ENCODE measurements at regions not wholly inside any gene's neighbourhood (a gene's known extent, or its start where the extent isn't known, plus 50 kb on each side); places are given as distances from the start of the nearest gene placed in this dataset.

- no peaks in the 10 kb centered on the region for H3K9me3 ChIP-seq (replicated peaks; ENCODE audit: insufficient read depth, low read length)
- no peak overlapping the region for H2AFZ ChIP-seq (ENCODE audit: low read length)
- H3F3A ChIP-seq (ENCODE audit: insufficient read depth, low read length), result no peaks in the 10 kb centered on the region
- H3K36me3 ChIP-seq (replicated peaks; ENCODE audit: insufficient read depth, low read length), result no peaks in the 10 kb centered on the region
- no peak overlapping the region for H3K4me3 ChIP-seq (ENCODE audit: low read length)
- no peak overlapping the region for H3K27ac ChIP-seq (ENCODE audit: low read length)
- no peaks in the 10 kb centered on the region for H3K9me2 ChIP-seq (replicated peaks; ENCODE audit: insufficient read depth, low read length)
- H4K20me1 ChIP-seq (ENCODE audit: insufficient read depth, low read length), result no peaks in the 10 kb centered on the region
- H3K27me3 ChIP-seq (replicated peaks; ENCODE audit: insufficient read depth, low read length), result no peaks in the 10 kb centered on the region
- TF ChIP-seq EZH2 (optimal IDR thresholded peaks at IDR 0.05; ENCODE audit: low read depth, low read length), result no peak
- TF ChIP-seq EZH2phosphoT487 (IDR thresholded peaks at IDR 0.05; ENCODE audit: low read length), result no peak
- TF ChIP-seq CTCF (IDR thresholded peaks at IDR 0.05; ENCODE audit: low read length), result no peak
- no peaks in the 10 kb centered on the region for H3K4me1 ChIP-seq (ENCODE audit: low read length)
- no peak overlapping the region for H3K4me2 ChIP-seq (ENCODE audit: low read depth, low read length)
- no peaks in the 10 kb centered on the region for H3K79me2 ChIP-seq (ENCODE audit: low read length)
- DNase-seq, result no peak
- H3K9ac ChIP-seq (ENCODE audit: low read length), result no peak overlapping the region
These were observed 247.6 kb downstream of the SMAD2 start for GRCh38 chr18:47682876-47683275.

GRCh38 chr18:47680488-47680887 lies 250.0 kb downstream of the SMAD2 start:
- Histone ChIP-seq H3K79me2 (ENCODE audit: low read length) (no peaks in the 10 kb centered on the region), H3K27me3 (replicated peaks; ENCODE audit: insufficient read depth, low read length) (no peaks in the 10 kb centered on the region), H3F3A (ENCODE audit: insufficient read depth, low read length) (no peaks in the 10 kb centered on the region), H3K9me3 (replicated peaks; ENCODE audit: insufficient read depth, low read length) (no peaks in the 10 kb centered on the region), H3K9ac (ENCODE audit: low read length) (no peak overlapping the region), H4K20me1 (ENCODE audit: insufficient read depth, low read length) (no peaks in the 10 kb centered on the region), H3K9me2 (replicated peaks; ENCODE audit: insufficient read depth, low read length) (no peaks in the 10 kb centered on the region), H2AFZ (ENCODE audit: low read length) (no peak overlapping the region), H3K4me1 (ENCODE audit: low read length) (no peaks in the 10 kb centered on the region), H3K36me3 (replicated peaks; ENCODE audit: insufficient read depth, low read length) (no peaks in the 10 kb centered on the region), H3K27ac (ENCODE audit: low read length) (no peak overlapping the region), H3K4me2 (ENCODE audit: low read depth, low read length) (no peak overlapping the region), H3K4me3 (ENCODE audit: low read length) (no peak overlapping the region)
- no peak for TF ChIP-seq EZH2 (optimal IDR thresholded peaks at IDR 0.05; ENCODE audit: low read depth, low read length)
- no peak for TF ChIP-seq CTCF (IDR thresholded peaks at IDR 0.05; ENCODE audit: low read length)
- no peak for TF ChIP-seq EZH2phosphoT487 (IDR thresholded peaks at IDR 0.05; ENCODE audit: low read length)
- DNase-seq, result no peak

GRCh38 chr18:47679864-47680263 lies 250.6 kb downstream of the SMAD2 start:
- Histone ChIP-seq H3K4me2 (ENCODE audit: low read depth, low read length) (no peak overlapping the region), H3F3A (ENCODE audit: insufficient read depth, low read length) (no peaks in the 10 kb centered on the region), H3K27ac (ENCODE audit: low read length) (no peak overlapping the region), H3K36me3 (replicated peaks; ENCODE audit: insufficient read depth, low read length) (no peaks in the 10 kb centered on the region), H3K9ac (ENCODE audit: low read length) (no peak overlapping the region), H3K27me3 (replicated peaks; ENCODE audit: insufficient read depth, low read length) (no peaks in the 10 kb centered on the region), H4K20me1 (ENCODE audit: insufficient read depth, low read length) (no peaks in the 10 kb centered on the region), H2AFZ (ENCODE audit: low read length) (no peak overlapping the region), H3K4me3 (ENCODE audit: low read length) (no peak overlapping the region), H3K9me3 (replicated peaks; ENCODE audit: insufficient read depth, low read length) (no peaks in the 10 kb centered on the region), H3K9me2 (replicated peaks; ENCODE audit: insufficient read depth, low read length) (no peaks in the 10 kb centered on the region), H3K79me2 (ENCODE audit: low read length) (no peaks in the 10 kb centered on the region), H3K4me1 (ENCODE audit: low read length) (no peaks in the 10 kb centered on the region)
- TF ChIP-seq EZH2phosphoT487 (IDR thresholded peaks at IDR 0.05; ENCODE audit: low read length) (no peak), CTCF (IDR thresholded peaks at IDR 0.05; ENCODE audit: low read length) (no peak), EZH2 (optimal IDR thresholded peaks at IDR 0.05; ENCODE audit: low read depth, low read length) (no peak)
- DNase-seq, result no peak

Data from MM.1S (cell line).